ENCODE measurements at regions not wholly inside any gene's neighbourhood (a gene's known extent, or its start where the extent isn't known, plus 50 kb on each side); places are given as distances from the start of the nearest gene placed in this dataset.

- no peak for TF ChIP-seq RAD21 (IDR thresholded peaks at IDR 0.05; ENCODE audit: low read length)
- no peak for TF ChIP-seq CTCF (IDR thresholded peaks at IDR 0.05)
These were observed 537.2 kb upstream of the CPEB2 start for GRCh38 chr4:14465057-14465456.

Data from SK-N-SH (cell line).